NCI-H146 treated with DMSO at 0.1 percent for 48 hours (cell line): ENCODE measurements at regions not wholly inside any gene's neighbourhood (a gene's known extent, or its start where the extent isn't known, plus 50 kb on each side); places are given as distances from the start of the nearest gene placed in this dataset.
"Not testable (repeated sequence)": the region's sequence is repeated elsewhere in the genome, so short reads cannot be mapped to it uniquely, and the experiment has no call there.

Experiments
- DNase-seq: peaks from one replicate; lab custom pipeline; 2025; ENCODE audit not compliant: unreplicated experiment; lab: John Stamatoyannopoulos, UW

DNA sequence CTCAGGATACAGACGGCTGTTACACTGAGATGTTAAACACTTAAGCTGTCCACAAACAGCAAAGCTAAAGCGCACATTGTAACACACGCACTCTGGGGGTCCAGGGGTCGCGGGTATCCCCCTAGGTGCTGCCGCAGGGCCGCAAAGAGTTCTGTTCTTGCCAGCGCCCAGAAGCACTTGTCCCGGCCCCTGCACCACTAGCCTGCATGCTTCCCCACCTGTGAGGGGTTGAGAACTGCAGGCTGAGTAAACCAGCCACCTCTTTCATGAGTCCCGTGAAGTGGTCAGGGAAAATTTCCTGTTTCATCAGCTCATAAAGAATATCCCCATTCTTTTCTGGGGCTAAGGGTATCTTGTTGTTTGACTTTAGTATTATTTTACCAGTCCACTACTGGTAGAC is 154.4 kb upstream of the FBXL17 start:
- no peak for DNase-seq

DNA sequence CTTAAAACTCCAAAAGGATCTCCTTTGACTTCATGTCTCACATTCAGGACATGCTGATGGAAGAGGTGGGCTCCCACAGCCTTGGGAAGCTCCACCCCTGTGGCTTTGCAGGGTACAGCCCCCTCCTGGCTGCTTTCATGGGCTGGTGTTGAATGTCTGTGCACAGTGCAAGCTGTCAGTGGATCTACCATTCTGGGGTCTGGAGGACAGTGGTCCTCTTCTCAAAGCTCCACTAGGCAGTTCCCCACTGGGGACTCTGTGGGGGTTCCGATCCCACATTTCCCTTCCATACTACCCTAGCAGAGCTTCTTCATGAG is 150.2 kb upstream of the FBXL17 start:
- not testable (repeated sequence) for DNase-seq

DNA sequence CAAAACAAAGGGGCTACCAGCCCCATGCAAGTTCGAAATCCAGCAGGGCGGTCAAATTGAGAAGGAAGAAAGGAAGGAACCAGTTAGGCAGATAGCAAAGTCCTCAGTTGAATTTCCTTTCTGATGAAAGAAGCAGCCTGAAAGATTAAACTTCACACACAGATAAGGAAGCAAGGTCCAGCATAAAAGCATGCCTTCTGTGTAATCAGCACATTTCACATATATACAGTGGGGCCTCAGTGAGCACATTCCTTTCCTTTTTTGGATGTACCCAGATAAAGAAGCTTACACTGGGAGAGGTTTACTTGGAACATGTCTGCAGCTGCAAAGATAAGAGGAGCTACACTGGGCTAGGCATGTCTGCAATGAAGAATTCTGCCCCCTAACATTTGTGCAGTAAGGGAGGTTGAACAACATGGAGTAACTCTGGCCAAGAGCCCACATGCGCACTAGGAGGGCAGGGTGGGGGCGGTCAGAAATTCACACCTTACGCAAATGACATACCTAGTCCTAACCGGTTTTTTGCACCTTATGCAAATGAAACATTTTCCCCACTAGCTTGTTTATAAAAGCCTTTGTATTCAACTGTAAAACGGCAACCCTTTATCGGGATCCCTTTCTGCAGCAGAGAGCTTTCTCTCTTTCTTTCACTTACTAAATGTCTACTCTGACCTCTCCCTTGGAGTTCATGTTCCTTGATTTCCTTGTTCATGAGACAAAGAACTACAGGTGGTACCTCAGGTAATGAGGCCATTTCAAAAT is 149.7 kb upstream of the FBXL17 start:
- DNase-seq, result no peak

DNA sequence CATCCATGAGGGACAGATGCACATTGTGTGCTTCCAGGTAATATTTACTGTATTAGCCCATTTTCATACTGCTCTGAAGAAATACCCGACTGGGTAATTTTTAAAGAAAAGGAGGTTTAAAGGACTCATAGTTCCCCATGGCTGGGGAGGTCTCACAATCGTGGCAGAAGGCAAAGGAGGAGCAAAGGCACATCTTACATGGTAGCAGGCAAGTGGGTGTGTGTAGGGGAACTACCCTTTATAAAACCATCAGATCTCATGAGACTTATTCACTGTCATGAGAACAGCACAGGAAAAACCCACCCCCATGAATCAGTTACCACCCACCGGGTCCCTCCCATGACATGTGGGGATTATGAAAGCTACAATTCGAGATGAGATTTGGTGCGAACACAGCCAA is 148.8 kb upstream of the FBXL17 start:
- no peak for DNase-seq

DNA sequence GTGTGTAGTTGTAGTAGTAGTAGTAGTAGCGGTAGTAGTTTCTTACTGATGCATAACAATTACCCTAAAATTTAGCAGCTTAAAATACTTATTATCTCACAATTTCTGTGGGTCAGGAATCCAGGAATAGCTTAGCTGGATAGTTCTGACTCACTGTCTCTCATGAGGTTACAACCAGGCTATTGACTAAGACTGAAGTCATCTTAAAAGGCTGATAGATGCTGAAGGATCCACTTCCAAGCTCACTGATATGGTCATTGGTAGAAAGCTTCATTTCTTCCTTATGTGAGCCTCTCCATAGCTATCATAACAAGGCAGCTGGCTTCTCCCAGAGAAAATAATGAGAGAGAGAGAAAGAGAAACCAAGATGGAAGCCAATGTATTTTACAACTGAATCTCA is 147.5 kb upstream of the FBXL17 start:
- DNase-seq, result no peak

DNA sequence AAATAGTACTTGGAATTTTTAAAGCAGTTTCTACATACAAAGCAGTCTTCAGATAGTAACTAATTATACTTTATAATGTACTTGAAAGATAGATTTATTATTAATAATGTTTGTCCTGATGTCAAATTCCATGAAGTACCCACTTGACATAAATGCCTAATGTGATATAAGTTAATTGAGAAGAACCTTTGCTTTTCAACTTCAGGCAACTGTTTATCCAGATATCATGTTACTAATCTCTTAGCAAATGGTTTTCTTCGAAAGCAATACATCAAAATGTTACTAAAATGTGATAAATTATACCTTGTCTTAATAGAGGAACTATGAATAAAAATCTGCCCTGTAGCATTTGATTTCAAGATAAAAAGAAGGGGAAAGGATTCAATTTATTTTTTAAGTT is 146.8 kb upstream of the FBXL17 start:
- no peak for DNase-seq

DNA sequence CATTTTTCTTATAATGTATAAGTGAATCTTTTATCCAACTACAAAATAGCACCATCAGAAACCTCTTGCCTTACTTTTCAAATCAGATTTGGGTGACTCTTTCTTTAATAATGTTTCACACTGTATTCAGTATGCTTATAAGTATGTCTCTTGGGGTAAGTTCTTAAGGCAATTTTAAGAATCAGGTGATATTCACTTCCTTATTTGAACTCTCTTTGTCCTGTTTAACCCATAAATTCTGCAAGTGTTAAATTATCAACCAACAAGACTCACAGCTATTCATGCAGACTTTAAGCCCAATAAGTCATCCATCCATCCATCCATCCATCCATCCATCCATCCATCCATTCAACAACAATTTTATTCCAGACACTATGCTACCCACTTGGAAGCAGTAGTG is 142.7 kb upstream of the FBXL17 start:
- DNase-seq, result no peak

DNA sequence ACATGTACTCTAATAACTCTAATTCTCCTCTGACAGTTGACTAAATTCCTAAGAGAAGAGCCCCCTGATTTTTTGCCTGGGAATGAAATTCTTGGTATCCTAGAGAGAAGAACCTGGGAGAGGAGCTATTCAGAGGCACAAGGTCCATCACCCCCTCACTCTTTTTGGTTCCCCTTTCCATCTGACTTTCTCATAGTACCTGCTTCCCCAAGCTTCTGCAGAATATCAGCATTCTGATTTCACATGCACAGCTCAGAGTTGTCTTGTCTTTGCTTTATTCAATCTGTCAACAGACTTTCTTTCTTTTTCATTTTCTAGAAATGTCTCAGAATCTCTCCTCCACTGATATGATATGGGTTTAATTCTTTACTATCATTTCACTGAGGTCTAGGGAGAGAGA is 141.5 kb upstream of the FBXL17 start:
- no peak for DNase-seq

DNA sequence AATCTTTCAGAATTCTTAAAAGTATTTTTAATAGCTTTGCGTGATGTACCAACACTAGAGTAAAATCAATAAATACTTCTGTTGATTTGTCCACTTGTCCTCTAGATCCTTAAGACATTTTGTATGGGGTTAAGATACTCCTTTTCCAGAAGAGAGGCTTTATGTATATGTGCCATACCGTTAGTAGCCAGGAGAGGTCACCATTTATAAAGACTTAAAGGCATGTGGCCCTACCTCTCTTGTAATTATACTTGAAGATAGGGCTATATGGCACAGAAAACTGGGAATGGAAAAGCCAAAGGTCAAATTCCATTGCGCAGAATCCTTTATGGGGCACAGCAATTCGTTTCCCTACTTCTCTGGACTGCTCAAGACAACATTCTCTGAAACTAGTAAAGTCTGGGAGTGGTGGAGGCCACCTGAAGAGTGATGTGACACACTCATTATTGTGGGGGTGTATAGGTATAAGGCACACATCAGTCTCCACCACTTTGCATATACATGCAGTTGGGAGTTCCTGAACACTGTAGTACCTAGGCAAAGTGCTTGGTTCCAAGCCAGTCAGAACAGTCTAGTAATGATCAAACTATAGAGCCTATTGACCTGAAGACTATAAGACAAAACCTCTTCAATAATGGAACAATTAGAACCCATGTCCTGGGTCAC is 140.1 kb upstream of the FBXL17 start:
- DNase-seq, result no peak

DNA sequence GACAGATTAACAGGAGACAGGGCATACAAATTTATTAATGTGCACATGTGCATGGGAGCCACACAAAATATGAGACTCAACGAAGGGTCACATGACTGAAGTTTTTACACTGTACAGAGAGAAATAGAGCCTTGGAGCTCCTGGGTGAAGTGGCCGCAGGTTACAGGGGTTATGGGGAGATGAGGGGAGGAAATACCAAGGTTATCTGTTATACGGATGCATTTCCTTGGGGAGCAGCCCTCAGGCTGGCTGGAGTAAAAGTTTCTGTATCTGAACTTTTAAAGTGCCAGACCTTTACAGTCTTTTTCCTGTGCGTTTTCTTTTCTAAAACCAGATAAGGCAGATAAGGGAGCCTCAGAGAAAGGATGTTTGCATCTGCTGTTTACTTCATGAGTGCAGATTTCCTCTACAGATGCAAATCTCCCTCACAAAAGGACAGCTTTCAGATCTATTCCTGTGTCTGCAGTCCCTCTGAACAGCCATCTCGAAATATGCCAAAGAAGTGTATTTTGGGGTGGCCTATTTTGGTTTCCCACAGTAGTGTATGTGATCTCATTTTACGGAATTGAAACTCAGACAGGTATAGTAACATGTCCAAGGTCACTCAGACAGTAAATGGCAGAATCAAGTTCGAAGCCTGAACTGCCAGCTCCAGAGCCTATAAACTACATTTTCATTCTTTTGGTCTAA is 139.3 kb upstream of the FBXL17 start:
- no peak for DNase-seq

DNA sequence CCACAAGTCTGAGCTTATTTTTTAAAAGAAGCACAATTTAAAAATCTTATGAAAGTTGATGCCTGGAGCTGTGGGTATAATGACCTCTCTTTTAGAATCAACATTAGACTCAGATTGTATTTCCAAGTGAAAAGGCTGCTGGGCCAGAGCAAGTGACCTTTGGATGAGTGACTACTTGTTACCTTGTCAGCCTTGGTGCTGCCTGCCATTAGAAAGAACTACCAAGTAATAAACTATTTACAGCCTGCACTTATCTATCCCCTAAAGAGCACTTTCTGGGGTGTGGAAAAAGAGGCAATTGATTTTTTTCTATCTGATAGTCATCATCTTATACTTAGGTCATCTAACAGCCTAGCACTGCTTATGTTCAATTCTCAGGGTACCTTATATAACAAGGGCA is 134.9 kb upstream of the FBXL17 start:
- DNase-seq, result no peak

DNA sequence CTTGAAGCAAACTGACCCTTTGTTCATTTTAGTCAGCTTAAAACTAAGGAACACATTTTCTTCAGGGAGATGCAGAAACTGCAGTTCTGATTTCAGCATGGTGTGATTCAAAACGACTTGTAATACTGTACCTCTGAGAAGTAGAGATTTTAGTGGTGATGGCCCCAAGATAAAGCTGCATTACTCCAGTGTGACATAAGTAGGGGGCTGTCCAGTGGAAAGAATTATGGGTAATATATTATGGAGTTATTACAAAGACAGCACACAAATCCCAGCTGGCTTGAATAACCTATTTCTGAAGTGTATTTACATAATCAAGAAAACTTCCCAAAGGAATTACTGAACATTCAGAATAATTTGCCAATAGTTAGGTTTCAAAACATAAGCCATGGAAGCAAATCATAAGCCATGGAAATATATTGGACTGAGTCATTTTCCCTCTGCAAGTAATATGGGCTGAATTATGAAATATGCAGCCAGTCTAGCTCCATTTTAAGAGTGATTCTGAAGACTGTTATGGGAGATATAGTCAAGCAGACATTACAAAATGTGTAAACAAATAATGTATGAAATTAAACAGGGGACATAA is 133.7 kb upstream of the FBXL17 start:
- DNase-seq, result no peak

DNA sequence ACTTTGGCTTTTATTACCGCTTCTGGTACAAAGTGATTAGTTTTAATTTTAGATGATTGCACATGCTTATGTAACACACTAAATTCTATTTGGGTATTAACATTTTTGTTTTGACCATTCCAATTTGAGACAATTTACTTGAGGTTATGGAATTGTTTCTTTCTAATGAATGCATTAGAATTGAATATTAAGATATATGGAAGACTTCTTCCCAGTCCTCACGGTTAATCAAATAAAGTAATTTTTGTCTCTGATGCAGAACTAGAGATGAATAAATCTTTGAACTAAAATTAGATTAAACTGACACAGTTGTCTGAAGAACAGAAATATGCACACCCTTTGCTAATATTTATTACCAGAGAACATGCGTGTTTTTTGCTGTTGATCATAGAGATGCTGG is 127.1 kb upstream of the FBXL17 start:
- no peak for DNase-seq

DNA sequence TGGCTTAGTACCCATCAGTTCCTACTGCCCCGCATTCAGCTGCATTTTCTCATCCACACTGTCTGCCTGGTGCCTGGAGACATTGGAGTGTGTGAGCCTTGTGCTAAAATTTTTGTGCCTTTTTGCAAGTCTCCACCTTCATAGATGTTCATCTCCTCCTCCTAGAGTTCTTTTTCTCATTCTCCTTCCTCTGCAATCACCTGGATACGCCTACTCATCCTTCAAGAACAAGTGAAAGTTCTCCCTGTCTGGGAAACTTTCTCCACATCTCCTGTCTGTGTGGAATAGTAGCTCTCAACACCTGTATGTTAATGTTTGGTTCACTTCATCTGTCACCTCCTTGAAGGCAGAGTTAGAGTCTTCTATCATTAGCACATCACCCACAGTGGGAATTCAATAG is 125.7 kb upstream of the FBXL17 start:
- DNase-seq, result no peak

DNA sequence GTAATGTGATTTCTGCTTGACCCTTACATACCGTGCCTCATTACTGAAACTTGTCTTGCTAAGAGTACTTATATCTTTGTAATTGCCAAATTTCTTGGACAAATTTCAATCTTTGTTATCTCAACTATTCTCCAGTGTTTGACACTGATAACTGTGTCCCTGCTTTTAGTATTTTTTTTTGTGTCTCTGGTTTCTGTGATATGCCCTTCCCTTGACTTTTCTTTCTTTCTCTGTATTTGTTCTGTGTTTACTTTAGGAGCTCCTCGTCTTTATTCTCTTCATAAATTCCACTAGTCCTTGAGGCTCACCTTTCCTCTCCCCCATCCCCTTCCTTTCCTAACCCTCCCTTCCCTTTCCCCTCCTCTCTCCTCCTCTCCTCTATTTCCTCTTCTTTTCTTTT is 123.7 kb upstream of the FBXL17 start:
- no peak for DNase-seq

DNA sequence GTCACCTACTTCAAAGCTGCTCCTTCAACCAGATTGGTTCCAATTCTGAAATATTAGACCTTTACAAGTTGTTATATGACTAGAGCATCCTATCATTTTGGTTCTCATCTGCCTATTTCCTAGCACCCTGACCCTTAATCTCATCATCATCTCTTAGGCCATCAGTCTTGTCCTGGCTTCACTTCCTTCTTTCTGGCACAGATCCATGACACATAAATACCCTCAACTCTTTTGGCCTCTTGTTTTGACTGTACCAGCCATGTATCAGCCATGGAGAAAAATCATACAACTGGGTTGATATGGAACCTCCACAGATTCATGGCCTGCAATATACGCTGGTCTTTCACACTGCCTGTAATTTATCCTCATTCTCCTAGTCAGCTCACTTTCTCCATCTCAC is 123.1 kb upstream of the FBXL17 start:
- DNase-seq, result no peak

DNA sequence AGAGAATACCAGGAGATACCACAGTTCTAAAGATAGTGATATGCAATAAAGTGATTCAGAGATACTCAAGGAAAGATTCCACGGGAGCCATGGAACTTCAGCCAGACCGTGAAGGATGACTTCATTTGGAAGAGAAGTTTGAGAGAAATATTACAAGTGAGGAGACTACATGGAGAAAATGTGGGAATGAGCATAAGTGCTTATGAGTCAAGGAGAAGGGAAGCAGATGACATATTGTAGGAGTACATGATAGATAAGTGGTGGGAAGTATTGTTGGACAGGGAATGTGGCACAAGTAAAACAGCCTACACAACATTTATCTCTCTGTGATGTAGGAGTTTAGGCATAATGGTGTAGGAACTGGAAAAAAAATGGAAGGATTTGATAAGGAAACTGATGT is 122.1 kb upstream of the FBXL17 start:
- no peak for DNase-seq

DNA sequence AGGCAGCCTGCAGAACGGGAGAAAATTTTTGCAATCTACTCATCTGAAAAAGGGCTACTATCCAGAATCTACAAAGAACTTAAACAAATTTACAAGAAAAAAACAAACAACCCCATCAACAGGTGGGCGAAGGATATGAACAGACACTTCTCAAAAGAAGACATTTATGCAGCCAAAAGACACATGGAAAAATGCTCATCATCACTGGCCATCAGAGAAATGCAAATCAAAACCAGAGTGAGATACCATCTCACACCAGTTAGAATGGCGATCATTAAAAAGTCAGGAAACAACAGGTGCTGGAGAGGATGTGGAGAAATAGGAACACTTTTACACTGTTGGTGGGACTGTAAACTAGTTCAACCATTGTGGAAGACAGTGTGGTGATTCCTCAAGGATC is 113.7 kb upstream of the FBXL17 start:
- not testable (repeated sequence) for DNase-seq

DNA sequence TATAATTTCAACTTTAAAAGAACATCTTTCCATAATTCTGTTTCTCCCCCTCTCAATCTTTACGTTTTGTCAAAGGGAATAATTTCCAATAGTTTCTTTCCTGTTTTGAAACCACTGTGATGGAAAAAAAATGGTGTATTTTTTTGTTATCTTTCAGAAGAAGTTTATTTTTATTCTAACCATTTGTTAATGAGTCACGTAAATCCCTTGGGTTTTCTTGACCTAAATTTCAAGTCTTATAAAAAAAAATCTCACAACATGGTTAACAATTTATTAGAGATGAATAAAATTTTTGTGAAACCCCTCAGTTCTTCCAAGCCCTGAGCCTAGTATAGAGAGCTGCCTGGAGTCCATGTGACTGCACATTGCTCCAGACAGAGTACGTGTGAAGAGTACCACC is 106.1 kb upstream of the FBXL17 start:
- DNase-seq, result no peak

DNA sequence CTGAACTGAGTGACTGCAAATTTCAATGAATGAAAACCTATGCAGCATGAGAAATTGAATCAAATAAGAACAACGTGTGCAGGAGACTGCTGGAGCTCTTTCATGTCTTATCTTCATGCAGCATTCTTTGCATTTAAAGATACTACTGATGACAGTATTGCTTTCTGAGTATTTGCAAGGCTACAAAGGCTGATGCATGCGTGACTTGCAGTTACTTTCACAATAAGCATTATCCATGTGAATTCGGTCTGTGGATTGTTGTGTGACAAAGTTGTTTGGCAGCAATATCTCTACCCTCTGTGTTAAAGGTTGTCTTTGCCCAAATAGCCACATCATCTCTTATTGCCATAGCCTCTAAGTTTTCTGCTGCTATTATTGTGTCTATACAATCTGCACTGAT is 102.1 kb upstream of the FBXL17 start:
- DNase-seq, result no peak

DNA sequence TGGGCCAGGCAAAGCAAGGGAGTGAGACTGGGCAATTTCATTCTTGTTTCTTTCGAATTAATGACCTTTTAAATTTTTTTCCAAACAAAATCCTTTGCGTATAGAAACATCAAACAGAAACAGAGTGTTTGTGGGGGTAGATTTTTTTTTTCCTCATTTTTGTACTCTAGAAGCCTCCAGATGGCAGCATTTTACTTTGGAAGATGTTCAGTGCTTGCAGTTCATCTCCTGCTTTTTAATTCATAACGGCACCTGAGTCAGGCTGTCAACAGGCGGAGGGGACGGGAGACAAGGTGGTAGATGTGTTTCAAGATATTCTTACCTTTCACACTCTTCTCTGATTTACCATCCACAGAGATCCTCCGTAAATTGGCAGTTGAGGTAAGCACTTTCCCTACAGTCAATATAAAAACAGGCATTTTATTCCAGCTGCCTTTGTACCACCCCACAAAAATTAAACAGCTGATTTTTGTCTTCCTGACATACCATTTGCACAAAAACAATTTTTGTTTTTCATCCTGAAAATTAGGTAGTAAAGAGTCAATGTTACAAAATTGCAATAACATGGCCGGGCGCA is 99.5 kb upstream of the FBXL17 start:
- no peak for DNase-seq

DNA sequence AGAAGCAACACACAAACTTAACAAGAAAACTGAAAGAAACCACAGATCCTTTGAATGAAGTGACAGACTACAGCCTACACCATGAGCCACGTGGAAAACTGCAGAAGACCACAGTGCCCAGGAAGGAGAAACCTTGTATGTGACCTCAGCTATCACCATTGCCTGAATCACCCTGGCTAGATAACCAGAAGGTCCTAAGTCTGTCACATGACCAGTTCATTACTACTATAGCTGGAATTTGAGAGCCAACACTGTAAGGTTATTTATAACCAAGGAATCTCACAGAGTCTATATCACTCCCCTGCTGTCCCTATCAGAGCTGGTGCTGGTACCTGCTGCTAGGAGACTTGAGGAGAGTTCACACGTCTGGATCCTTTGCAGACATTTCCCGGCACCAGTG is 90.3 kb upstream of the FBXL17 start:
- DNase-seq, result no peak
